ENCODE measurements at regions not wholly inside any gene's neighbourhood (a gene's known extent, or its start where the extent isn't known, plus 50 kb on each side); places are given as distances from the start of the nearest gene placed in this dataset.

- no TSS peak for BruUV-seq (replicated peaks)
- no peaks in the 10 kb centered on the region for H4K20me1 ChIP-seq (ENCODE audit: insufficient read depth, low read length)
- no peak overlapping the region for H3K4me3 ChIP-seq (ENCODE audit: low read depth, low read length, poor library complexity, severe bottlenecking)
- no peaks in the 10 kb centered on the region for H3K9me3 ChIP-seq (ENCODE audit: low read length)
- no peaks in the 10 kb centered on the region for H3K9me2 ChIP-seq (ENCODE audit: insufficient read depth, low read length)
- H3K4me1 ChIP-seq (ENCODE audit: insufficient read depth, low read length, poor library complexity, severe bottlenecking) = no peaks in the 10 kb centered on the region
- intact Hi-C loops (cut with micrococcal nuclease; ENCODE audit: unreplicated experiment) = no loop called here
- no peak overlapping the region for H3K27ac ChIP-seq (ENCODE audit: low read depth, low read length, poor library complexity, severe bottlenecking)
- ChIA-PET POLR2A (no interaction called here), CTCF (ENCODE audit: unreplicated experiment) (no interaction called here)
- no peak for TF ChIP-seq CTCF (conservative IDR thresholded peaks at IDR 0.05; ENCODE audit: low read length)
- no peak for TF ChIP-seq EZH2phosphoT487 (IDR thresholded peaks at IDR 0.05; ENCODE audit: borderline replicate concordance, low read depth, low read length)
- no peaks in the 10 kb centered on the region for H3K36me3 ChIP-seq (ENCODE audit: insufficient read depth, low read length)
- no peaks in the 10 kb centered on the region for H3K79me2 ChIP-seq (ENCODE audit: insufficient read depth, low read depth, low read length)
- no peak overlapping the region for H3K4me2 ChIP-seq (ENCODE audit: low read length)
- H2AFZ ChIP-seq (ENCODE audit: low read length) = no peak overlapping the region
- no peak for DNase-seq (ENCODE audit: low spot score)
Observed at GRCh38 chr4:104263100-104263499, 231.6 kb downstream of the CXXC4 start.

- Histone ChIP-seq H3K27ac (ENCODE audit: low read depth, low read length, poor library complexity, severe bottlenecking) (no peak overlapping the region), H3K4me1 (ENCODE audit: insufficient read depth, low read length, poor library complexity, severe bottlenecking) (no peaks in the 10 kb centered on the region), H3K4me2 (ENCODE audit: low read length) (no peak overlapping the region), H3K36me3 (ENCODE audit: insufficient read depth, low read length) (no peaks in the 10 kb centered on the region), H3K79me2 (ENCODE audit: insufficient read depth, low read depth, low read length) (no peaks in the 10 kb centered on the region), H3K9me3 (ENCODE audit: low read length) (no peaks in the 10 kb centered on the region), H3K4me3 (ENCODE audit: low read depth, low read length, poor library complexity, severe bottlenecking) (no peak overlapping the region), H3K9me2 (ENCODE audit: insufficient read depth, low read length) (no peaks in the 10 kb centered on the region), H4K20me1 (ENCODE audit: insufficient read depth, low read length) (no peaks in the 10 kb centered on the region), H2AFZ (ENCODE audit: low read length) (no peak overlapping the region)
- TF ChIP-seq EZH2phosphoT487 (IDR thresholded peaks at IDR 0.05; ENCODE audit: borderline replicate concordance, low read depth, low read length) (no peak), CTCF (conservative IDR thresholded peaks at IDR 0.05; ENCODE audit: low read length) (no peak)
- ChIA-PET POLR2A (interaction anchor here (1.2 kb wide), 1 partner anchor 8 kb away, joined by 3 read pairs; no protein-coding TSS in a partner anchor), CTCF (ENCODE audit: unreplicated experiment) (no interaction called here)
- DNase-seq (ENCODE audit: low spot score) = no peak
- BruUV-seq (replicated peaks) = no TSS peak
- intact Hi-C loops (cut with micrococcal nuclease; ENCODE audit: unreplicated experiment) = no loop called here
Observed at GRCh38 chr4:104262678-104263077, 232.0 kb downstream of the CXXC4 start.

GRCh38 chr4:104248726-104249125 is 246.0 kb downstream of the CXXC4 start:
- H3K4me1 ChIP-seq (ENCODE audit: insufficient read depth, low read length, poor library complexity, severe bottlenecking) = no peaks in the 10 kb centered on the region
- H3K27ac ChIP-seq (ENCODE audit: low read depth, low read length, poor library complexity, severe bottlenecking) = no peak overlapping the region
- H3K4me2 ChIP-seq (ENCODE audit: low read length) = no peak overlapping the region
- H3K9me2 ChIP-seq (ENCODE audit: insufficient read depth, low read length) = no peaks in the 10 kb centered on the region
- no peak for DNase-seq (ENCODE audit: low spot score)
- no peaks in the 10 kb centered on the region for H3K79me2 ChIP-seq (ENCODE audit: insufficient read depth, low read depth, low read length)
- TF ChIP-seq CTCF (conservative IDR thresholded peaks at IDR 0.05; ENCODE audit: low read length) (no peak), EZH2phosphoT487 (IDR thresholded peaks at IDR 0.05; ENCODE audit: borderline replicate concordance, low read depth, low read length) (no peak)
- intact Hi-C loops (cut with micrococcal nuclease; ENCODE audit: unreplicated experiment) = no loop called here
- ChIA-PET POLR2A (no interaction called here), CTCF (ENCODE audit: unreplicated experiment) (no interaction called here)
- no peaks in the 10 kb centered on the region for H3K36me3 ChIP-seq (ENCODE audit: insufficient read depth, low read length)
- no peaks in the 10 kb centered on the region for H4K20me1 ChIP-seq (ENCODE audit: insufficient read depth, low read length)
- no peak overlapping the region for H3K4me3 ChIP-seq (ENCODE audit: low read depth, low read length, poor library complexity, severe bottlenecking)
- no peak overlapping the region for H2AFZ ChIP-seq (ENCODE audit: low read length)
- no peaks in the 10 kb centered on the region for H3K9me3 ChIP-seq (ENCODE audit: low read length)
- no TSS peak for BruUV-seq (replicated peaks)

Data from OCI-LY7 (cell line).